ENCODE measurements at regions not wholly inside any gene's neighbourhood (a gene's known extent, or its start where the extent isn't known, plus 50 kb on each side); places are given as distances from the start of the nearest gene placed in this dataset.
"Not testable (repeated sequence)": the region's sequence is repeated elsewhere in the genome, so short reads cannot be mapped to it uniquely, and the experiment has no call there.

DNA sequence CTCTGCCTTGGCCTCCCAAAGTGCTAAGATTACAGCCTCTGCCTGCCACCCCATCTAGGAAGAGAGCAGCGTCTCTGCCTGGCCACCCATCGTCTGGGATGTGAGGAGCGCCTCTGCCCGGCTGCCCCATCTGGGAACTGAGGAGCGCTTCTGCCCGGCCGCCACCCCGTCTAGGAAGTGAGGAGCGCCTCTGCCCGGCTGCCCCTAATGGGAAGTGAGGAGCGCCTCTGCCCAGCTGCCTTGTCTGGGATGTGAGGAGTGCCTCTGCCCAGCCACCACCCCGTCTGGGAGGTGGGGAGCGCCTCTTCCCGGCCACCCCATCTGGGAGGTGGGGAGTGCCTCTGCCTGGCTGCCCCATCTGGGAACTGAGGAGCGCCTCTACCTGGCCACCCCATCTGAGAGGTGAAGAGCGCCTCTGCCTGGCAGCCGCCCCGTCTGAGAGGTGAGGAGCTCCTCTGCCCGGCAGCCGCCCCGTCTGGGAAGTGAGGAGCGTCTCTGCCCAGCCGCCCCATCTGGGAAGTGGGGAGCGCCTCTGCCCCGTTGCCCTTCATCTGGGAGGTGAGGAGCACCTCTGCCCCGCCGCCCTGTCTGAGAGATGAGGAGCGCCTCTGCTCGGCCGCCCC lies 481.0 kb upstream of the GNPDA2 start:
- not testable (repeated sequence) for DNase-seq

DNA sequence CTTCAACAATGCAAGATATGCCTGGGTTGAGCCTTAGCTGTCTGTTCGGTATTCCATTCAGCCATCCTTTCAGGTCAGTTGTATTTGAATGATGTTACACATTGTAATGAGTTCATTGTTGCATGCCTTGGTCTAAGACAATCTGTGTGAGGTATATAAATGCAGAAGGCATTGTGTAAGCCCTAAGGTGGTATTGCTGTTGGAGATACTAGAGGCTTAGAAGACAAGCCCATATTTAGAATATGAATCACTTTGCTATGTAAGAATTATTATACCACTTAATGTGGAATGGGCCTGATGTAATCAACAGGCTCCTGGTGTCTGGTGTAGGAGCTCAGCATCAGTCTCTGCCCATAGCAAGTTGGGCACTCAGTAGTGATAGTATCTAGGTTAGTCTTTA lies 473.4 kb upstream of the GNPDA2 start:
- no peak for DNase-seq

DNA sequence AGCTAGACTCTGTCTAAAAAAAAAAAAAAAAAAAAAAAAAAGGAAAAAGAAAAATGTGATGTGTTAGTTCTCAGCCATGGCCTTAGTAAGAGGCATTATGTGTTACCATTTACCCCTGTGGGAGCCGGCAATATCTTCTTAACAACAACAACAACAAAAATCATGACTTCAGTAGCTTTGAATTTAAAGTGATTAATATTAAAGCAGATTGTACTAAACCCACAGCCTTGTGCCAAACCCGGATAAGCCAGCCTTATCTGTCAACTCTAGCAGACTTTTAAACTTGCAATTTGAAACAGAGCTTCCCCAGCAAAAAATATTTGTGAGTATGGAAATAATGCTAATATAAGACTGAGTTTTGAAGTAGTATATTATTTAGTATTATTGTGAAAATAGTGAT lies 462.1 kb upstream of the GNPDA2 start:
- no peak for DNase-seq

DNA sequence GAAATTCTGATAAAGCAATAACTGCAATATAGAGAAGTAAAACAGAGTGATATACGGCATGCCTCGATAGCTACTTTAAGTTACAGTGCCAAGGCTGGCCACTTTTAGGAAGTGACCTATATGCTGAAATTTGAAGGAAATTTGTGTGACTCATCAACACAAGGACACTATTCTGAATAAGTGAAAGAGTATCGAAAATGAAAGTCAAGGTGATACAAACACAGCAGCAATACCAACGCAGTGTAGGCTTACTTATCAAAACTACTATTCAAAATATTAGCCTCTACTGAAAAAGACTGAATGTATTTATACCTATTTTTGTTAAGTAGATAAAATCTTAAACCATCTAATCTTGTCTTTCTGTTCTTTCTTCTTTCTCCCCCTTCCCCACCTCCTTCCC lies 459.9 kb upstream of the GNPDA2 start:
- no peak for DNase-seq

DNA sequence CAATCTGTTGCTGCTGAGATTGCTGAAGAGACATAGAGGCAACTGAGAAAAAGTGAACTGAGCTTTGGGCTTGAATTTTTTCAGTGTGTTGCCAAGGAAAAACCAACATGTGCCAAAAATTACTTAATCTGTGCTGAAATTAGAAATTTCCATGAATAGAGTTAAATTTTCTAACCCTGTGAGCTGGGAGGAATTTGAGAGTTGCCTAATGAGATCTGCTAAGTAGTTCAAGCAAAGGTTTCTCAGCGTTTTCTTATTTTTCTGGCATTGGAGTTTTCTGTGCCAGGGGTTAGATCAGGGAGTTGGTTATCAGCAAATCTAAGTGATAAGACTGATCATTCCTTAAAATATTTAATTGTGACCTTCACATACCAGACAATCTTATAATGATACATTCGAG lies 457.5 kb upstream of the GNPDA2 start:
- no peak for DNase-seq

DNA sequence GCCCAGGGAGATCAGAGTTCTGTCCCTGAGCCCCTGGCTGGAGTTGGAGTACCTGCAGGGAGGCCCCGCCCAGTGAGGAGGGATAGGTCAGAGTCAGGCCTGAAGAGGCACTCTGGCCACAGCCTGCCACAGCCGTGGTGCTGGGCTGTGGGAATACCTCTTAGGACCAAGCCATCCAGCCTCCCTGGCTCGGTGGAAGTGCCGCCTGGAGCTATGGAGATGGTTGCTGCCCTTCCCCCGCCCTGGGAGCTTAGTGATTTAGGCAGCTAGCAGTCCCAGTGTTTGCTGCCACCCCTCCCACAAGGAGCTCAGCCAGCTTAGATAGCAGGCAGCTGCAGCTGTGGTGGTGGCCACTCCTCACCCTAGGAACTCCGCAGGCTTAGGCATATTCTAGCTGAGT lies 446.3 kb upstream of the GNPDA2 start:
- no peak for DNase-seq

DNA sequence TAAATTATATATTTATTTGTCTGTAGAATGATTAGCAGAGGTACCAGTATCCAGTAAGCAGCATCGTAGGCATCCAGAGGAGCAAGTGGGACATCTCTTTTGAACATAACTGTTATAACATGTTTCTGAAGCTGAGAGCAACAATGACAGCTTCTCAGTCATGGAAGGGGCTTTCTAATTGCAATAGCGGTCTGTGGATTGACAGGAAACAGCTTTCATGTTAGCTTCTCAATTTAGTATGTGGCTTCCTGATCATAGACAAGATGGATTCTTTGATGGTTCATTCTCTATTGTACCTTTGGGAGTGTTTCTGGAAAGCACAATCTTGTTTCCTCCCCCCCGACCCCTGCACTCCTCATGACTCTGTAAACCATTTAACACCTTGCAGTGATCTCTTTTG lies 434.6 kb upstream of the GNPDA2 start:
- DNase-seq: no peak

DNA sequence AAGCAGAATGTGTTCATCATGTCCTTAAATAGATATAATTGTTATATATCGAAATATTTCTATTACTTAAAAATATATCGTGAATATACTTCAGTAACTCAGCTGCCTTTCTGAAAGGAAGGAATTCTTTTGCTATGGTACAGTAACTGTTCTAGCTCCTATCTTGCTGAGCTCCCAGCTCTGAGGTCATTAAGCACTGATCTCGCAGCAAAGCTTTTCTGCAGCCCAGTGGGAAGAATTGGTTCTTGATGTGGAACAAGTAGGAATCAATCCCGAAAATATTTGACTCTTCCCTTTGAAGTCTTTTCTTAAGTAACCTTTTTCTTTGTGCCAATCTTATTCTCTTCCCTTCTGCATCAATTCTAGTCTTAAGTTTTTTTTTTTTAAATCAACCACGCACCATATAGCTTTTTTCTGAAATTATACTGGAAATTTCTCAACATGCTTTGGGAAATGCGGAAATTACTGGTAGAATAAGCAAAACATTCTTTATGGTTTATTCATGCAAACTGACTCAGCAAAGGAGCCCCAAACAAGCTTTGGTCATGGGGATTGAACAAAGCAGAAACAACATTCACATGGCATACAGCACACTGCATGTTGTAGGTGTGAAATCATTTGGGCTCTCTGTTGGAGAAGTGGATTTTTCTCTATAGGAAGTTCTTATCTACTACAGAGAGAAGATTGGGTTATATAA lies 428.9 kb upstream of the GNPDA2 start:
- DNase-seq: no peak

DNA sequence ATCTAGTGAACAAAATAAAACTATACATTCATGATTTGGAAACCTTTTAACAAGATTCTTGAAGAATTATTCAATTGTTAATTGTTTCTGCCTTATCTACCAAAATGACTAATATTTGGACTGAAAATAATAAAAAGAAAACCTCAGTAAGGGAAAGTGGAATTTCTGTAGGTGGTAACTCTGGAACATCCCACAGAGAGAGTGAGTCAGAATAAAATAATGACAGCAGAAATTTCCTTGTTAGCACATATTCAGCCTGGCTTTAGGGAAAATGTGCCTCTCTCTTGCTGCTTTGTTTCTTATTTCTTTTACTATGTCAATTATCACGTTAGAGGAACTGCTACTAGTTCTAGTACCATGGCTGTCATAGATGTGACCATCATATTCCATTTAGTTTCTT lies 421.5 kb upstream of the GNPDA2 start:
- DNase-seq: no peak

DNA sequence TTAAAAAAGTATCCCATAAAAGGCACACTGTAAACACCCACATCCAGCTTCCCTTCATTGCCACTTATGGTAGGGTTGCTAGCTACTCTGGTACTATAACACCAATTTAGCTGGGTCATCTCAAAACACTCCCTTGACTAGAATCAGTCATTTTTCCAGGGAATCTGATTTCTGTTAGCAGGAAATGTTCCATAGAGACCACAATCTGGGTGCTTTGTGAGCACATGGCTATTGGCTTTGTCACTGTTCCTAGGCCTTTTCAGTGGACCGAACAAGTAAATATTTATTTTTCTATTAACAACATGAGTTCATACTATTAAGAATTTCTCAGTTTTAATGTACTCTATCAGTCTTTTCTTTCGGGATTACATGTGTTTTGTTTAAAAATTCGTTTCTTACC lies 404.7 kb upstream of the GNPDA2 start:
- no peak for DNase-seq

DNA sequence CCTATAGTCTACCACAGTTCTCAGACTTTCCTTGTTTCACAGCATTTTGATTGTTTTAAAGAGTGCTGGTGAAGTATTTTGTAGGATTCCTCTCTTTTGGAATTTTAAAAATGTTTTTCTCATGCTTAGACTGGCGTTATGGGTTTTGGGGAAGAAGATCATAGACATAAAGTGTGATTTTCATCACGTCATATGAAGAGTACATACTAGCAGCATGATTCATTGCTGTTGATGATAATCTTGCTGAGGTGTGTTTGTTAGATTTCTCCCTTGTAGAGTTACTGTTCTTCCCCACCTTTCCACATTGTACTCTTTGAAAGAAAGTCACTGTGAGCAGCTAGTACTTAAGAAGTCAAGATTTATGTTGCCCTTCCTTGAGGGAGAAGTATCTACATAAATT lies 396.1 kb upstream of the GNPDA2 start:
- no peak for DNase-seq

DNA sequence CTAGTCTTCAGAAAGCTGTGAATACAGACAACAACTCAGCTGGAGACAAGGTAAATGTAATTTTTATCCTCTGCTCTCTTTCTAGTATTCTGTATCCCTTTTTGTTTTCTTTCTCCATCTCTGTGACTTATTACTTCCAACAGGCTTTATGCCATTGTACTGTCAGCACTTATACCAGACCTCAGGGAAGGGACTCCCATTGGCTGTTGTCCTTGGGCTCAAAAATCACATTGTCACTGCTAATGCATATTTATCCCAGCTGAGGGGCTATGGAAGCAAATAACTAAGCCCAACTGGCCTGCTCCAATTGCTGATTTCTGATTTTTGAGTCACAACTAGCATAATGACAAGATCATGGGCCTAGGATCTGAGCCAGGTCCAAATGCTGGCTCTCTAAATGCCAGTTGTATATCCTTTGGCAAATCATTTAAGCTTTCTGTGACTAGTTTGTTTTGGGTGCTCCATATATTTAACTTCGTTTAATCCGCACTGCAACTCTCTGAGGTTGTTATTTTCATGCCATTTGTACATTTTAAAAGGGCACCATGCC lies 395.1 kb upstream of the GNPDA2 start:
- no peak for DNase-seq

DNA sequence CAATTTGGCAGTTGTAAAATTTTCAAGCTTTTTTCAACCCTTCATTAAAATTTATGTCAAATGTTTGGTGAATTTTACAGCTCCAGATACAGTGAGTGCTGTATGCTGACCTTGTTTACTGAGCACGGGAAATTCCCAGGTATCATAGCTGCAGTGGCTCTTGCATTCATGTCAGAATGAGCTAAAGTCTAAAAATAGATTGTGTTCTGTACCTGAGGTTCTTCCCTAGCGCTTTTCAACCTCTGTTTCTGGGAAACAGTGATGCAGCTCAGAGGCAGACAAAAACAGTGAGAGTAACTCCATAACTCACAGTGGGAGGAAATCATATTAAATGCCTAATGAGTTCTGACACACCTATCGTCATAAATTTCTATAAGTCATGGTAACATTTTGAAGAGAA lies 393.8 kb upstream of the GNPDA2 start:
- peak; percentile 30 for DNase-seq

DNA sequence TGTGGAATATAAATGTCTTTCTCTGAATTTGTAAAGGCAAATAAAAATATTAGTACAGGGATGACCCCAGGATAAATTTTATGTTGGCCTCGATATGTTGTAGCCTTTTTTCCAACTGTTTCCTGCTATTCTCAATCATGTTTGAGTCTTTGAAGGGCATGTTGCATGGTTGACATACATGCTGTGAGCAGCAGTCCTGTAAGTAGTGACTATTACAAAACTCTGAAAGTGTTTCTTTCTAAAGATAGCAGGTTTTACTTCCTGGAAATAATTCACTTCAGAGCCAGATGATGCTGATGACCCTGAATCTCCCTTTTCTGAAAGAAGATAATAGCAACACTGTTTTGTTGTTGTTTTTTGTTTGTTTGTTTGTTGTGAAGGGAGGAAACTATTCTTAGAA lies 393.0 kb upstream of the GNPDA2 start:
- no peak for DNase-seq

DNA sequence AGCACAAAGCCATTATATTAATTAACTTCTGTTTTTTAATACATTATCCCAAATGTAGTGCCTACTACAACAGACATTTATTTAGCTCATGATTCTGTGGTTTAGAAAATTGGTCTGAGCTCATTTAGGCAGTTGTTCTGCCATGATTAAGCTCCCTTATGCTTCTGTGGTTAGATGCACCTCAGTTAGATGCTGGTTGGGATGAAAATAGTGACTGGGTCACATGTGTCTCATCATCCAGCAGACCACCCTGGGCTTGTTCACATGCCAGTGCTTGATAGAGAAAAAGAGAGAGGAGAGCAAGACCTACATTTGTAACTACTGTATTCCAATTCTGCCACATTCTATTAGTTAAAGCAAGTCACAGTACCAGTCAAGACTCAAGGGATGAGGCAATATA lies 376.4 kb upstream of the GNPDA2 start:
- DNase-seq: peak; percentile 14

DNA sequence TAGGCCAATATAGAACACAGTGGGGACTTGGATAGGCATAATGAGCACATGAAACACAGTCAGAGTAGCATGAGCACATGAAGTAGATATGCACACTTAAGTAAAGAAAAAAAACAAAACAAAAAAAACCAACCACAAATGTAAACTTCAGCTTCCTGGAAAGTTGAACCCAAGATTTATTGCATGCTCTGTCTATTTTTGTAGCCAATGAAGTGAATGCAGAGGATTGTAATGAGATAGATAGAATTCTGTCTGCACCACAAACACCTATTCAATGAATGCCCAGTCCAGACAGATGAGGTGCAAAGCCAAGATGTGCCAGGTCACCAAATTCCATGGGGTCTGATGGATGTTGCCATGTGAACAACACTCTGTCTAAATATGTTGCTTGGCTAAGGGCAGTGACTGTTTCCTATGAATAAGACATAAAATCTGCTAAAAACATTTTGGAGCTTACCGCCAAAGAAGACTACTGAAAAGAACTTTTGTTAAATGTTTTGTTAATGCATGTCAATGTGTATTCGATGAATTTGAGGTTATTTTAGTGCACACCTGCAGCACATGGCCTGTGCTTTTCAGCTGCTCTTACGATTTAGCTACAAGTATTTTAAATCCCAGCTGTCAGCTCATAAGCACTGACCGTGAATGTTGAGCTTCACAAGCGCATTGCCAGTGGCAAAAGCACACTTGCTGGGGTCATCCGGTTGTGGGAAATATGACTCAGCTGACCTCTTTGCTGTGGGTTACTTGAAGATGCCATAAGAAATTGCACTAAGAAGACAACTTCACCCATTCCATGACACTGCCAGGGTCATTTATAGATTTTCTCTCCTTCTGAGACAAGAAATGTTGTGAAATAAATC lies 374.8 kb upstream of the GNPDA2 start:
- DNase-seq: peak; percentile 73

DNA sequence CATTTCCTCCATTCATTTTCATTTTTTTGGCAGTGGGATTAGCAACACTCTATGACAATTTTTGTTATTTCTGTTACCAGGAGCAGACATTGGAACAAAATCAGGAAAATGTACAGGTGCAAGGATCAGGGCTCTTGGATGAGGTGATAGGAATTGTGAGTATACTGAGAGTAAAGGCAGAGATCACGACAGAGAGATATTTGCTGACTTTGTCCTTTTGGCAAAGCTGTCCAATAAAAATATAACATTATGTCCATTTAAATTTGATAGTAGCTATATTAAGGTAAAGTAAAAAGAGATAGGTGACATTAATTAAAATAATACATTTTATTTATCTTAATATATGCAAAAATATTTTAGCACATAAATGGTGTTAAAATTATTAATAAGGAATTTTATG lies 373.1 kb upstream of the GNPDA2 start:
- no peak for DNase-seq

DNA sequence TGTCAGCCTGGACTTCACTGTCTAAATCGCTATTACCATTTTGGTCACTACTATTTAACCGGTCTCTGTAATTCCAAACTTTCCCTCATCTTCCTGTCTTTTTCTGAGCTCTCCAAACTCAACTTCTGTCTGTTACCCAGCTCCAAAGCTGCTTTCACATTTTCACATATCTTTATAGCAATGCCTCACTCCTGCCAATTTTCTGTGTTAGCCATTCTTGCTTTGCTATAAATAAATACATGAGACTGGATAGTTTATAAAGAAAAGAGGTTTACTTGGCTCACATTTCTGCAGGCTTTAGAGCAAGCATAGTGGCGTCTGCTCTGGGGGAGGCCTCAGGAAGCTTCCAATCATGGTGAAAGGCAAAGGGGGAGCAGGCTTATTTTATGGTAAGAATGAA lies 368.3 kb upstream of the GNPDA2 start:
- no peak for DNase-seq

DNA sequence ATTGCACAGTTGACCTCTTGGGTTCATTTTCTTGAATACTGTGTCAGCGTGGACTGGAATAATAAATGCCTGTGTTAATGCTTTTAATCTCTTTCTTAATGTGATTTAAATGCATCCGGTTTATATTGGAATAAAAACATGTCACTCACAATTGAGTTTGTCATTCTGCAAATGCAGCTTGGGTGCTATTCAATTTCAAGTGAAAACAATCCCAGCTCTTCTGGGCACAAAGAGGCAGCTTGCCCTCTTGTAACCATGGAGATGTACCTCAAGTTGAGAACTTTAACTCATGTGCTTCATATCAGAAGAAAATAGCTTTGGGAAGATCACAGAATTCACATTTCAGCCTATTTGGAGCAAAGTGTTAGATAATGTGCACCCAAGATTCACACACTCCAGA lies 355.7 kb upstream of the GNPDA2 start:
- DNase-seq: no peak

DNA sequence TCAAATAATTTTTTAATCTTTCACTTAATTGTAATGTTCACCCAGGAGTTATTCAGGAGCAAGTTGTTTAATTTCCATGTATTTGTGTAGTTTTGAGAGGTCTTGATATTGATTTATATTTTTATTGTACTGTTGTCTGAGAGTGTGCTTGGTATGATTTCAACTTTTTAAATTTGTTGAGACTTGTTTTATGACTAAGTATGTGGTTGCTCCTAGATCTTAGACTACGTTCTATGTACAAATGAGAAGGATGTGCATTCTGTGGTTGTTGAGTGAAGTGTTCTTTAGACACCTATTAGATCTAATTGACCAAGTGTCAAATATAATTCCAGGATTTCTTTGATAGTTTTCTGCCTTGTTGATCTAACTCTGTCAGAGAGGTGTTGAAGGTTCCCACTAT lies 353.3 kb upstream of the GNPDA2 start:
- no peak for DNase-seq

DNA sequence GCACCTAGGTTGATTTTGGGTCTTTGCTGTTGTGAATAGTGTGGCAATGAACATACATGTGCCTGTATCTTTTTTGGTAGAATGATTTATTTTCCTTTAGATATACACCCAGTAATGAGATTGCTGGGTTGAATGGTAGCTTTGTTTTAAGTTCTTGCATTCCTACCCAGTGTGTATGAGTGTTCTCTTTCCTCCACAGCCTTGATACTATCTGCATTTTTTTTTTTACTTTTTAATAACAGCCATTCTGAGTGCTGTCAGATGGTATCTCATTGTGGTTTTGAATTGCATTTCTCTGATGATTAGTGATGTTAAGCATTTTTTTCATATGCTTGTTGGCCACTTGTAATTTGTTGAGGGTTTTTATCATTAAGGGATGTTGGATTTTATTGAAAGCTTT lies 351.8 kb upstream of the GNPDA2 start:
- no peak for DNase-seq

DNA sequence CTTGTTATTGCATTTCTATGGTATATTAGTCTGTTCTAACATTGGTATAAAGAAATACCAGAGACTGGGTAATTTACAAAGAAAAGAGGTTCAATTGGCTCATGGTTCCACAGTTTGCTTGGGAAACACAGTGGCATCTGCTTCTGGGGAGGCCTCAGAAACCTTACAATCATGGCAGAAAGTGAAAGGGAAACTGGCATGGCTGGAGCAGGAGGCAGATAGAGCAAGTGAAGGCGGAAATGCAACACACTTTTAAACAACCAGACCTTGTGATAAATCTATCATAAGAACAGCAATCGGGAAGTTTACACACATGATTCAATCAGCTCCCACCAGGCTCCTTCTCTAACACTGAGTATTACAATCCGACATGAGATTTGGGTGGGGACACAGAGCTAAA lies 346.6 kb upstream of the GNPDA2 start:
- no peak for DNase-seq

DNA sequence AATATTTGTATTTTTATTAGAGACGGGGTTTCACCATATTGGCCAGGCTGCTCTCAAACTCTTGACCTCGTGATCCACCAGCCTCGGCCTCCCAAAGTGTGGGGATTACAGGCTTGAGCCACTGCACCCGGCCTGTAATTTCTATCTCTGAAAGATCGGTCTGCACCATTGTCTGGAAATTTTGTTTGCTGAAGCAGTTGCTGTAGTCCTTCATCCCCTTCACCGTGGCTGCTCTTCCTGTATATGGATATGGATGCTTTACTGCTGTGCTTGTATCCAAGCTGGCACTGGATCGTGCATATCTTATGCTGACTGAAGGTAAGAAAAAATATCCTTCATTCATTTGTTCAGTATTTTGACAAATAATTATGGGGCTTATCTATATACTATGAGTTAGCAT lies 338.4 kb upstream of the GNPDA2 start:
- no peak for DNase-seq

DNA sequence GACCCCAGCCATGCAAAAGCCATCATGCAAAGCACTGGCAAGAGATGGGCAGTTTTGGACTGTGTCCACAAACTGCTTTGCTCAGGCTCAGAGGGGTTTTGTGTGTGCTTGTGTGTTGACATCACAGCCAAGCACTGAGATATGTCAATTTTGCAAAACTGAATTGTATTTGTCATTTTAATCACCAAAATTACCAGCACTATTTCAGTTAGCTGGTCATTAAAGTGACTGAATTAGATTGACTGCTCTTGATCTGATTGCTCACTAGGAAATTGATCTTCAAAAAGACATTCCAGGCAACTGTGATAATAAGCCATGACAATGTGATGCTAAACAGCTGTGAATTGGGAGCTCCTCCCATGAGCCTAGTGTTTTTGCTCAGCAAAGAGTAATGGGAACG lies 337.3 kb upstream of the GNPDA2 start:
- DNase-seq: peak; percentile 61
